Daoy (cell line): ENCODE measurements at regions not wholly inside any gene's neighbourhood (a gene's known extent, or its start where the extent isn't known, plus 50 kb on each side); places are given as distances from the start of the nearest gene placed in this dataset.

Experiments
- DNase-seq: peaks from one replicate; pipeline ENCODE4 v3.0.0-alpha.2; 2015; ENCODE audit warnings: low read depth

- DNase-seq, result no peak
Observed at GRCh38 chr12:115190010-115190770, 506.2 kb upstream of the TBX3 start.

GRCh38 chr12:115185506-115185905, 501.5 kb upstream of the TBX3 start:
- DNase-seq, result peak; percentile 17

GRCh38 chr12:115183752-115184151, 499.8 kb upstream of the TBX3 start:
- DNase-seq, result no peak

GRCh38 chr12:115177899-115178298, 493.9 kb upstream of the TBX3 start:
- DNase-seq, result no peak

GRCh38 chr12:115176741-115177400, 492.9 kb upstream of the TBX3 start:
- DNase-seq, result no peak

GRCh38 chr12:115174920-115175319, 490.9 kb upstream of the TBX3 start:
- DNase-seq, result no peak

- peak; percentile 21 for DNase-seq
Observed at GRCh38 chr12:115172521-115172920, 488.5 kb upstream of the TBX3 start.

GRCh38 chr12:115169981-115170380, 486.0 kb upstream of the TBX3 start:
- DNase-seq, result no peak

- DNase-seq, result peak; percentile 13
Observed at GRCh38 chr12:115166698-115167315, 482.8 kb upstream of the TBX3 start.

- DNase-seq, result no peak
Observed at GRCh38 chr12:115163710-115164109, 479.7 kb upstream of the TBX3 start.

GRCh38 chr12:115160271-115161128, 476.5 kb upstream of the TBX3 start:
- DNase-seq, result no peak

GRCh38 chr12:115158816-115159215, 474.8 kb upstream of the TBX3 start:
- no peak for DNase-seq

GRCh38 chr12:115155665-115156645, 472.0 kb upstream of the TBX3 start:
- peak; percentile 94 for DNase-seq

- DNase-seq, result peak; percentile 55
Observed at GRCh38 chr12:115149685-115150378, 465.9 kb upstream of the TBX3 start.

- peak; percentile 6 for DNase-seq
Observed at GRCh38 chr12:115149279-115149678, 465.3 kb upstream of the TBX3 start.

GRCh38 chr12:115147916-115148315, 463.9 kb upstream of the TBX3 start:
- peak; percentile 10 for DNase-seq

GRCh38 chr12:115146453-115146852, 462.5 kb upstream of the TBX3 start:
- DNase-seq, result no peak

- no peak for DNase-seq
Observed at GRCh38 chr12:115144425-115144824, 460.4 kb upstream of the TBX3 start.

GRCh38 chr12:115140981-115141655, 457.1 kb upstream of the TBX3 start:
- no peak for DNase-seq
